ENCODE measurements at regions not wholly inside any gene's neighbourhood (a gene's known extent, or its start where the extent isn't known, plus 50 kb on each side); places are given as distances from the start of the nearest gene placed in this dataset.

DNA sequence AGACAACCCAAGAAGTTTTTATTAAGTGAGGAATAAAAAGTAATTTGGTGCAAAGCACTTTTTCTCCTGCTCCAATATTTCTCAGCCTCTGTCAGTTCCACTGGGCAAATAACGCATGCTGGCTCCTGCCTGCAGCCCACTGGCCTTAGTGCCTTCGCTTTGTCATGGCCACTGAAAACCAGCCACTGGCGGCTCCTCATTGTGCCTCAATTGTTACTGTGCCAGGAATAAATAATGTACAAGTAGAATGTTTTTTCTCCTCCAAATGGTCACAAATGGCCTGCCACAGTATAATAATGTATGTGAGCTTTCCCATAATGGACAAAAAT is 267.1 kb downstream of the ACTR3 start:
- H3K27me3 ChIP-seq (ENCODE audit: control insufficient read depth in 4 of 4, insufficient read depth in 4 of 4, low read length in 3 of 4): no peaks in the 10 kb centered on the region
- no peaks in the 10 kb centered on the region for H3K9me3 ChIP-seq (ENCODE audit: control insufficient read depth in 4 of 4, low read length in 3 of 4)
- no peaks in the 10 kb centered on the region for H3K36me3 ChIP-seq (ENCODE audit: control insufficient read depth in 4 of 4, insufficient read depth in 3 of 4, low read depth in 1 of 4, low read length in 3 of 4)
- 94% methylated on average over 3 of the region's 3 CpGs for WGBS
- H3K9ac ChIP-seq (ENCODE audit: low read depth in 1 of 2, low read length in 2 of 2): no peak overlapping the region
- peaks cover 1 to 18% (median 15%) of the 10 kb centered on the region in 4 donors for H3K4me1 ChIP-seq (ENCODE audit: control insufficient read depth in 4 of 4, insufficient read depth in 4 of 4, low read length in 3 of 4)
- DNase-seq (ENCODE audit: low spot score): no peak
- TF ChIP-seq, protein P1, sequence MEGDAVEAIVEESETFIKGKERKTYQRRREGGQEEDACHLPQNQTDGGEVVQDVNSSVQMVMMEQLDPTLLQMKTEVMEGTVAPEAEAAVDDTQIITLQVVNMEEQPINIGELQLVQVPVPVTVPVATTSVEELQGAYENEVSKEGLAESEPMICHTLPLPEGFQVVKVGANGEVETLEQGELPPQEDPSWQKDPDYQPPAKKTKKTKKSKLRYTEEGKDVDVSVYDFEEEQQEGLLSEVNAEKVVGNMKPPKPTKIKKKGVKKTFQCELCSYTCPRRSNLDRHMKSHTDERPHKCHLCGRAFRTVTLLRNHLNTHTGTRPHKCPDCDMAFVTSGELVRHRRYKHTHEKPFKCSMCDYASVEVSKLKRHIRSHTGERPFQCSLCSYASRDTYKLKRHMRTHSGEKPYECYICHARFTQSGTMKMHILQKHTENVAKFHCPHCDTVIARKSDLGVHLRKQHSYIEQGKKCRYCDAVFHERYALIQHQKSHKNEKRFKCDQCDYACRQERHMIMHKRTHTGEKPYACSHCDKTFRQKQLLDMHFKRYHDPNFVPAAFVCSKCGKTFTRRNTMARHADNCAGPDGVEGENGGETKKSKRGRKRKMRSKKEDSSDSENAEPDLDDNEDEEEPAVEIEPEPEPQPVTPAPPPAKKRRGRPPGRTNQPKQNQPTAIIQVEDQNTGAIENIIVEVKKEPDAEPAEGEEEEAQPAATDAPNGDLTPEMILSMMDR (IDR thresholded peaks at IDR 0.05; ENCODE audit: low read depth, low read length, missing input control): no peak
- TF ChIP-seq ZBTB33 (IDR thresholded peaks at IDR 0.05) (no peak), HNF4G (IDR thresholded peaks at IDR 0.05) (no peak), YY1 (IDR thresholded peaks at IDR 0.05) (no peak), HNF4A (conservative IDR thresholded peaks at IDR 0.05) (no peak), RXRA (IDR thresholded peaks at IDR 0.05) (no peak), JUND (IDR thresholded peaks at IDR 0.05) (no peak), GABPA (IDR thresholded peaks at IDR 0.05 in 1 of 2, conservative IDR thresholded peaks at IDR 0.05 in 1 of 2) (no peak), EGR1 (IDR thresholded peaks at IDR 0.05; ENCODE audit: low read depth in 2 of 2) (no peak), TAF1 (conservative IDR thresholded peaks at IDR 0.05) (no peak), NR2F2 (IDR thresholded peaks at IDR 0.05) (no peak), FOXA1 (IDR thresholded peaks at IDR 0.05) (no peak), RAD21 (IDR thresholded peaks at IDR 0.05) (no peak)
- TF ChIP-seq, protein P2, sequence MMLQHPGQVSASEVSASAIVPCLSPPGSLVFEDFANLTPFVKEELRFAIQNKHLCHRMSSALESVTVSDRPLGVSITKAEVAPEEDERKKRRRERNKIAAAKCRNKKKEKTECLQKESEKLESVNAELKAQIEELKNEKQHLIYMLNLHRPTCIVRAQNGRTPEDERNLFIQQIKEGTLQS (IDR thresholded peaks at IDR 0.05): no peak
- TF ChIP-seq, protein P3, sequence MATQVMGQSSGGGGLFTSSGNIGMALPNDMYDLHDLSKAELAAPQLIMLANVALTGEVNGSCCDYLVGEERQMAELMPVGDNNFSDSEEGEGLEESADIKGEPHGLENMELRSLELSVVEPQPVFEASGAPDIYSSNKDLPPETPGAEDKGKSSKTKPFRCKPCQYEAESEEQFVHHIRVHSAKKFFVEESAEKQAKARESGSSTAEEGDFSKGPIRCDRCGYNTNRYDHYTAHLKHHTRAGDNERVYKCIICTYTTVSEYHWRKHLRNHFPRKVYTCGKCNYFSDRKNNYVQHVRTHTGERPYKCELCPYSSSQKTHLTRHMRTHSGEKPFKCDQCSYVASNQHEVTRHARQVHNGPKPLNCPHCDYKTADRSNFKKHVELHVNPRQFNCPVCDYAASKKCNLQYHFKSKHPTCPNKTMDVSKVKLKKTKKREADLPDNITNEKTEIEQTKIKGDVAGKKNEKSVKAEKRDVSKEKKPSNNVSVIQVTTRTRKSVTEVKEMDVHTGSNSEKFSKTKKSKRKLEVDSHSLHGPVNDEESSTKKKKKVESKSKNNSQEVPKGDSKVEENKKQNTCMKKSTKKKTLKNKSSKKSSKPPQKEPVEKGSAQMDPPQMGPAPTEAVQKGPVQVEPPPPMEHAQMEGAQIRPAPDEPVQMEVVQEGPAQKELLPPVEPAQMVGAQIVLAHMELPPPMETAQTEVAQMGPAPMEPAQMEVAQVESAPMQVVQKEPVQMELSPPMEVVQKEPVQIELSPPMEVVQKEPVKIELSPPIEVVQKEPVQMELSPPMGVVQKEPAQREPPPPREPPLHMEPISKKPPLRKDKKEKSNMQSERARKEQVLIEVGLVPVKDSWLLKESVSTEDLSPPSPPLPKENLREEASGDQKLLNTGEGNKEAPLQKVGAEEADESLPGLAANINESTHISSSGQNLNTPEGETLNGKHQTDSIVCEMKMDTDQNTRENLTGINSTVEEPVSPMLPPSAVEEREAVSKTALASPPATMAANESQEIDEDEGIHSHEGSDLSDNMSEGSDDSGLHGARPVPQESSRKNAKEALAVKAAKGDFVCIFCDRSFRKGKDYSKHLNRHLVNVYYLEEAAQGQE (IDR thresholded peaks at IDR 0.05): no peak
- TF ChIP-seq, protein P4, sequence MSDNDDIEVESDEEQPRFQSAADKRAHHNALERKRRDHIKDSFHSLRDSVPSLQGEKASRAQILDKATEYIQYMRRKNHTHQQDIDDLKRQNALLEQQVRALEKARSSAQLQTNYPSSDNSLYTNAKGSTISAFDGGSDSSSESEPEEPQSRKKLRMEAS (IDR thresholded peaks at IDR 0.05): no peak
- H3K27ac ChIP-seq (ENCODE audit: low read depth in 1 of 2, low read length in 2 of 2): no peak overlapping the region
- no peak overlapping the region for H3K4me3 ChIP-seq (ENCODE audit: low read depth in 1 of 3, low read length in 3 of 3)

All from liver (tissue), 8 donors.